GM23248 (cell line): ENCODE measurements at regions not wholly inside any gene's neighbourhood (a gene's known extent, or its start where the extent isn't known, plus 50 kb on each side); places are given as distances from the start of the nearest gene placed in this dataset.

Experiments used
- EZH2 ChIP-seq: fragments of 200-600 bp; sonication (generic); IDR thresholded peaks from 2 replicates; pipeline ENCODE4 v1.6.1; 2018; ENCODE audit warnings: antibody characterized with exemption, mild to moderate bottlenecking; ENCODE audit not compliant: insufficient read depth, poor library complexity, severe bottlenecking
- EZH2phosphoT487 ChIP-seq: fragments of 200-600 bp; sonication (generic); IDR thresholded peaks from 2 replicates; pipeline ENCODE4 v1.6.1; 2018; ENCODE audit warnings: antibody characterized with exemption, moderate library complexity, mild to moderate bottlenecking, low read depth; ENCODE audit not compliant: insufficient read depth

GRCh38 chr17:71301063-71301462 is 819.8 kb upstream of the SOX9 start:
- no peak for TF ChIP-seq EZH2
- no peak for TF ChIP-seq EZH2phosphoT487
